ENCODE measurements at regions not wholly inside any gene's neighbourhood (a gene's known extent, or its start where the extent isn't known, plus 50 kb on each side); places are given as distances from the start of the nearest gene placed in this dataset.

- H3K9me3 Mint-ChIP-seq: no peaks in the 10 kb centered on the region
- ChIA-PET POLR2A (interaction anchor here (0.6 kb wide), 1 partner anchor 30 kb away, joined by 3 read pairs; no protein-coding TSS in a partner anchor), CTCF (no interaction called here)
- no peak for TF ChIP-seq CTCF (IDR thresholded peaks at IDR 0.05)
- no peak for ATAC-seq
- H3K36me3 Mint-ChIP-seq (ENCODE audit: low read depth): no peaks in the 10 kb centered on the region
- H3K27ac Mint-ChIP-seq: no peak overlapping the region
- H3K4me1 Mint-ChIP-seq (ENCODE audit: low read depth): no peaks in the 10 kb centered on the region
- DNase-seq: no peak
- H3K27me3 Mint-ChIP-seq: peaks cover 2% of the 10 kb centered on the region
- intact Hi-C loops (cut with micrococcal nuclease): no loop called here
- no peak overlapping the region for H3K4me3 Mint-ChIP-seq
These were observed 252.2 kb upstream of the PDE10A start for GRCh38 chr6:165915022-165915770.

- ChIA-PET POLR2A (interaction anchor here (0.6 kb wide), 1 partner anchor 31 kb away, joined by 3 read pairs; no protein-coding TSS in a partner anchor), CTCF (no interaction called here)
- Mint-ChIP-seq H3K4me1 (ENCODE audit: low read depth) (no peaks in the 10 kb centered on the region), H3K27me3 (peaks cover 8% of the 10 kb centered on the region), H3K36me3 (ENCODE audit: low read depth) (no peaks in the 10 kb centered on the region), H3K4me3 (no peak overlapping the region), H3K27ac (no peak overlapping the region), H3K9me3 (no peaks in the 10 kb centered on the region)
- DNase-seq: no peak
- no peak for TF ChIP-seq CTCF (IDR thresholded peaks at IDR 0.05)
- ATAC-seq: no peak
- intact Hi-C loops (cut with micrococcal nuclease): no loop called here
These were observed 250.9 kb upstream of the PDE10A start for GRCh38 chr6:165913676-165914570.

- DNase-seq: no peak
- Mint-ChIP-seq H3K9me3 (peaks cover 1% of the 10 kb centered on the region), H3K27ac (no peak overlapping the region), H3K4me3 (no peak overlapping the region), H3K4me1 (ENCODE audit: low read depth) (no peaks in the 10 kb centered on the region), H3K27me3 (peaks cover 10% of the 10 kb centered on the region), H3K36me3 (ENCODE audit: low read depth) (no peaks in the 10 kb centered on the region)
- intact Hi-C loops (cut with micrococcal nuclease): no loop called here
- no peak for TF ChIP-seq CTCF (IDR thresholded peaks at IDR 0.05)
- ChIA-PET CTCF (interaction anchor here (1.1 kb wide), 1 partner anchor 196 kb away, joined by 3 read pairs; no protein-coding TSS in a partner anchor), POLR2A (no interaction called here)
- no peak for ATAC-seq
These were observed 247.3 kb upstream of the PDE10A start for GRCh38 chr6:165910184-165910966.

DNA sequence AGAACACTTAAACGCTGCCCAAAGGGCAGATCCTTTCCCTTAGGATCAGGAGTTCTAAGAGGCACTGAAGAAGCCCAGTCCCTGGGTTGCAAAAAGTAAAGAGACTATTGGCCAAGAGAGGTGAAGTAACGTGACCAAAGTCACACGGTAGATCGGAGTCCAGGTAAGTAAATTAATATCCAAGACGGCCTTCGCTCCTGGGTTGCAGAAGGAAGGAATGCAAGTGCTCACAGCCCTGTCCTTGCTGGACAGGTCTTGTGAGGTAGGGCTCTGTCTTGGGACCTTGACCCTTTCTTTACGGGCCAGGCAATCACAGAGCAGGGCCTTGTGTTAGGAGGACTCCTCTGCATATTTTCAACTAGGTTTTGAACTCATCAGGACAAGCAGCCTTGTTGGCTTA is 243.7 kb upstream of the PDE10A start:
- ATAC-seq (no peak), DNase-seq (no peak)
- Mint-ChIP-seq H3K4me1 (ENCODE audit: low read depth) (no peaks in the 10 kb centered on the region), H3K9me3 (peaks cover 1% of the 10 kb centered on the region), H3K36me3 (ENCODE audit: low read depth) (no peaks in the 10 kb centered on the region), H3K4me3 (no peak overlapping the region), H3K27ac (no peak overlapping the region), H3K27me3 (peaks cover 9% of the 10 kb centered on the region)
- no peak for TF ChIP-seq CTCF (IDR thresholded peaks at IDR 0.05)
- ChIA-PET CTCF (interaction anchor here (0.6 kb wide), 1 partner anchor 206 kb away, joined by 3 read pairs; no protein-coding TSS in a partner anchor), POLR2A (no interaction called here)
- intact Hi-C loops (cut with micrococcal nuclease): no loop called here

All from activated CD8-positive, alpha-beta T cell treated with anti-CD3 and anti-CD28 coated beads for 36 hours (primary cell).